Esophagus squamous epithelium (tissue), 4 donors: ENCODE measurements at regions not wholly inside any gene's neighbourhood (a gene's known extent, or its start where the extent isn't known, plus 50 kb on each side); places are given as distances from the start of the nearest gene placed in this dataset.

ENCODE experiments used
- CTCF ChIP-seq, 6 experiments: fragments of 450-650 bp in 4 of 6; fragments of 200-600 bp in 2 of 6; sonication (generic) in 2 of 6; IDR thresholded peaks; one replicate each; pipeline ENCODE4 v1.5.1; 2016 to 2019; ENCODE audit warnings: antibody characterized with exemption in 6 of 6, mild to moderate bottlenecking in 4 of 6, moderate library complexity in 4 of 6
- POLR2A ChIP-seq, 4 donors: fragments of 450-650 bp; IDR thresholded peaks; one replicate each; pipeline ENCODE4 v1.6.1; 2017; ENCODE audit warnings: antibody characterized with exemption in 4 of 4, mild to moderate bottlenecking in 4 of 4, moderate library complexity in 3 of 4

GRCh38 chr11:103594283-103594682 lies 442.2 kb upstream of the DDI1 start:
- TF ChIP-seq CTCF (IDR thresholded peaks at IDR 0.05) (no peak), POLR2A (IDR thresholded peaks at IDR 0.05) (no peak)
